ENCODE measurements at regions not wholly inside any gene's neighbourhood (a gene's known extent, or its start where the extent isn't known, plus 50 kb on each side); places are given as distances from the start of the nearest gene placed in this dataset.

GRCh38 chr3:176928582-176928931, 268.7 kb downstream of the TBL1XR1 start:
- TF ChIP-seq CTCF (IDR thresholded peaks at IDR 0.05; ENCODE audit: poor library complexity) (no peak), EZH2 (IDR thresholded peaks at IDR 0.05; ENCODE audit: borderline replicate concordance) (no peak), EZH2phosphoT487 (IDR thresholded peaks at IDR 0.05; ENCODE audit: low read depth, severe bottlenecking, unreplicated experiment) (no peak)

Measured in hepatocyte (in vitro differentiated cells).